ENCODE measurements at regions not wholly inside any gene's neighbourhood (a gene's known extent, or its start where the extent isn't known, plus 50 kb on each side); places are given as distances from the start of the nearest gene placed in this dataset.
A peak's percentile ranks its signal among the peaks of the same experiment; 100 is the strongest.
"Not testable (repeated sequence)": the region's sequence is repeated elsewhere in the genome, so short reads cannot be mapped to it uniquely, and the experiment has no call there.

DNA sequence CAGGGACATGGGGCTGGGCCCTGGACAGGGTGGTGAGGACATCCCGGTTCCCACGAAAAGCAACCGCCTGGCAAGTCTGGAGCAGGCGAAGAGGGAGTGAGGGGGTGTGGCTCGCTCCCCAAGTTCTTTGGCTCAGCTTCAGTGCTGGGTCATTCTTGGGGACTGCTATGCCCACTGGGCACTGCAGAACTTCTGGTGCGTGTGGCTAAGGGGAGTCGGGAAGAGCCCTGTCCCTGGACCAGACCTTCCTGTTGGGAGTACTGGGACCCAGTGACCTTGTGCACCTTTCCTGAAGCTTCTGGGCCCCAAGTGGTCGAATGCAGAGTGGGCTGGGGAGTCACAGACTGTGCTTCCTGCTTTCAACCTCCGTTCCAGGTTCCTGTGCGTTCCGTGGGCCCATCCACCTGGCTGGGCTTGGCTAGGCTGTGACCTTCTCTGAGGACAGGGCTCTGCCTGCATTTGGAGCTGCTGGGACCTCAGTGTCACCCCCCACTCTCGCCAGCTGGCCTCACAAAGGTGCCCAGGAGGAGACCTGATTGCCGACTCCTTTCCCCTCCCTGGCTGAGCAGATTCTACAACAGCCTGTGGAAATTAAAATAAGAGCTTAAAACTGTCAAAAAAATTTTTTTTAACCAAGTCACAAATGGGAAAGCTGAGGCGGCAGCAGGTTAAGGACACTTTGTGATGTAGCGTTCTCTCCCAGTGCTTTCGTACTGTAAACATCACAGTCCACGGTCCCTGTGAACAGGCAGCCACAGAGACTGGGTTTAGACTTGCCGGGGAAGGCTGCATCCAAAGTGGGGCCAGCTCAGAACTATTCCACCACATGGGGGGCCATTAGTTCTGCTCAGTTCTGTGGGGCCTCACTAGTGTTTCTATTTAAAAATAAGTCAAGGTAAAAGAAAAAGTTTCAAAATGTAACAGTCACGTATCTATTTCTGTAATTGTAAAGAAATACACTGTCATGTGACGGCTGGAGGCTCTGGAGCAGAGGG, 63.8 kb upstream of the WNT7B start:
- DNase-seq, result no peak

DNA sequence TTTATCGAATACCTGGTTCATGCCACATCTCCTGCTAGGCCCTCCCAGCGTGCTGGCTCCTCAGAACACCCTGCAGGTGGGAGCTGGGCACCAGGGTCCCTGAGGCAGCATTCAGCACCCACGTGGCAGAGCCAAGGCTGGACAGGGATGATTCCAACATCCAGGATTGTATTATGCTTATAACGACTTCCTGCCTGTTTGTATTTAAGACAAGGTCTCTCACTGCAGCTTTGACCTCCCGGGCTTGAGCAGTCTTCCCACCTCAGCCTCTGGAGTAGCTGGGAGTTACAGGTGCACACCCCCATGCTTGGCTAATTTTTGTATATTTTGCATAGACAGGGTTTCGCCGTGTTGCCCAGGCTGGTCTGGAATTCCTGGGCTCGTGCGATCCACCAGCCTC, 64.7 kb upstream of the WNT7B start:
- no peak for DNase-seq

DNA sequence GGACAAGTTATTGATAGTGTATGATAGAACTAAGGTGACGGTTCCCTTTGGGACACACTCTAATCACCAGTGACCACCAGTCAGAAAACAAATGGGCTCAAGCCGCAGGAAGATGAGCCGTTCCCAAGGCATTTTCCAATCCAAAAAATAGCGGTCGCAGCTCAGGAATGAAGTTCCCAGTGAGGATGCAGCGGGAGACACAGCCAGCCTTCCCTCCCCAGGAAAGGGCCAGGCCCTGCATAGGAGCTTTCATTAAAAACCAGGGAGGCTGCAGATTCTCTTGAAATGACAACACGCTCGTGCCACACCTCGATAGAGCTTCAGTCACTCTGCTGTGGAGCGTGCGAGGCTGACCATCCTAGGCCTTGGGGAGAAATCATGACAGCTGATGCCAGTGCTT, 65.8 kb upstream of the WNT7B start:
- DNase-seq, result no peak

DNA sequence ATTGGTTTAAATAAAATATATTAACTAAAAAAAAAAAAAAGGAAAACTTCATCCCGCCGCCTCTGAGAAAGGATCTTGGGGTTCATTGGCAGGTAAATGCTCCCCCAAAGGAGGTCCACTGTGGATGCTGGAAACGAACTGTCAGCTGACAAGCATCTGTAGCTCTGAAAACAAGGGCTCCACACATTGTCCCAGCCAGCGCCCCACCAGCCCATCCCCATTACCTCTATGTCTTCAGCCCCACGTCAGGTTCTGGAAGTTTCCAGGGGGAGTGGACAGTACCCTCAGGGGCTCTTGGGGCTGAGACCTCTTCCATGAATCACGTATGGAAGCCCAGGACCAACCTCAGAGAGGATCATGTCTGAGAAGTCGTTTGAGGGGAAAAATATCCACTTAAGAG, 66.4 kb upstream of the WNT7B start:
- no peak for DNase-seq

DNA sequence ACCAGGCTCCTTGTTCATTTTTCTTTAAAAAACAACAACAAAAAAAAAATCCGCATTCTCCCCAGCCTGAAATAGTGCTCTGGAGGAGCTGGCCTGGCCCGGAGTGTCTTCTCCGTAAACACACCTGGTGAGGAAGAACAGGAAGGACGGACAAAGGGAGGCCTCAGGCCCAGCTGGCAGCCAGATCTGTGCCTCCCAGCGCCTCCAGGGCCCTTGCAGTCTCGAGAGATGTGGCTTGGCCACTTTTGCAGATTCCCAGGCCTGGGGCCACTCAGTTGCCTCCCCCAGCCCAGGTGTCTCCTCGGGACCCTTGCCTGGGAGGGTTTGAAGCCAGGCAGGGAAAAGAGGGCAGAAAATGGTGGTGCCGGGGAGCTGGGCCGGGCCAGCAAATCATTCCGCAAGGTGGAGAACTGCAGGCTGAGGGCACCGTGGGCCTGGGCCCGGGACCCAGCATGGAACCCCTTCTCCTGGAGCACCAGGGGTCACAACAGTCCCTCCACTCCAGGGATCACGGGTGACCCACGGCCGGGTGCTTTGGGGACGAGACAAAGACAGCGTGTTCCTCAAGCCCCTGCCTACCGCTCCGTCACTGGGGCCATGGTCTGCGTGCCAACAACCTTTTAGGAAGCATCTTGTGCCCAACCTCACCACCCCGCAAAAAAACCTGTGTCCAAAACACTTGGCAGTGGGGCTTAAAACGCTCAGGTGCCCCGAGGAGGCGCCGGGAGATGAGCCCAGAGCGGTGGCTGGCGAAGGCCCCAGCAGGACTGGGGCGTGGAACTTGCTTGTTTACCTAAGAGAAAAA, 67.1 kb upstream of the WNT7B start:
- DNase-seq, result peak in 1 of 2 experiments; percentile 23

DNA sequence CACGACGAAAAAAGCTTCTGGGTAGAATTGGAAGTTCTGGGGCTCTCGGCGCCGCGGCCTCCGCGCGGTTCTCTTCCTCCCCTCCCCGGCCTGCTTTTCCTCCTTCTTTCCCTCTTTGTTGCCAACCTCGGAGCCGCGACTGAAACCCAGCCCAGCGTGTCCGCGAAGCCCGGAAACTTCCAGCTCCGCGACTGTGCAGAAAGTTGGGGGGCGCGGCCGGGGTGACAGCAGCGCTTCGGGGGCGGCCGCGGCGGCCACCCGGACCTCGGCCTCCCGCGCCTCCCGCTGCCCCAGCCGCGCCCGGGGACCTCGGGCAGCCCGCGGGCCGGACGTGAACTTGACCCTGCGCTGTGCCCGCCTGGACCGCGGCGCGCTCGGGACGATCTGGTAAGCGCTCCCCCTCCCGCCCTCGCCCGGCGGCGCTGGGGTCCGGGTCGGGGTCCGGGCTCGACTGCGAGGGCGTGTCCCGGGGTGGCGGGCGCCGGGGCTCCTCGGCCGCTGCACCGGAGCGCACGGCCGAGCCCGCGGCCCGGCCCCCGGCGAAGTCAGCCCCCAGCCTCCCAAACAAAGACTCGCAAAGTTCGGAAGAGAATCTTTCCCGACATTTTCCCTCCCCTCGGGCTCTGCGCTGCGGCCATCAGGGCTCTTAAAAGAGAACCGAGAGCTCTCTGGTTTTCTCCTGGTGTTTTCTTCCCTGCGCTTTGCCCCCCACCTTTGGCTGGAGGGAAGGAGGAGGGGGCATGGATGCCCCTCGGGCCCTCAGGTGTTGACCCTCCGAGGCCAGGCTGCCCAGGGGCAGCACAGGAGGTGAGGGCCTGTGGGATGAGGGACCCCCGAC, 67.9 kb upstream of the WNT7B start:
- peak in 1 of 2 experiments; percentile 49 for DNase-seq

DNA sequence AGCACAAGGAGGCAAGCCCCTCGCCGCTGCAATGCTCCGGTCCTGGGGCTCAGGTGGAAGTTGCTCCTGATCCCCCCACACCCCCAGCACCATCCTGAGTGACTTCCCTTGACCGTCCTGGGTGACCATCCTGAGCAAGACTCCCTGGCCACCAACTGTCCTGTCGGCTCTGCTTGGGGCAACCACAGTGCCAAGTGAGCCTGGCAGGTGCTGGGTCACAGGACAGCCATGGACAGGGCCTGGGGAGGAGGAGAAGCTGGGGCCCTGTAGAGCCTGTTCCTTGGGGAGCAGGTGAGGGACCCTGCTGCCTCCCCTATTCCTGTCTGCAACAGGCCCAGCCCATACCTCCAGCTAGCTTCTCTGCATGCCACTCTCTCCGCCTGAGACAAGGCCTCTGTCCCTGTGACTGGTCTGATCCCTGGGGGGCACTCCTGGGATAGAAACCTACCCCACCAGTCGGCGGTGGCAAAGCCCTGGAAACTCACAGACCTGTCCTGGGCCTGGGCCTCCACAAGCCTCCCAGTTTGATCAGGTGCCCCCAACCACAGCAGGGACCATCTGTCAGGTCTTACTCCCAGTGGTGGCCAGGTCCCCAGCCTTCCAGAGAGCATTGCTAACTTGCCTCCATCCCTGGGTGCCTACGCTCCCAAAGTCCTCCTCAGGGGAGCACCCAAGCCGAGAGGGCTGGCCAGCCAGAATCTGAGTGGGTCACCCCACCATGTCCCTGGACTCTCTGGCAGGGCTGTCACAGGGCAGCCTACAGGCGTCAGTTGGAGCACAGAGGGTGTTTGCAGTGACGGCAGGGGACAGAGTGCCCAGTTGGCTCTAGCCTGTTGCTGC, 68.7 kb upstream of the WNT7B start:
- no peak for DNase-seq

DNA sequence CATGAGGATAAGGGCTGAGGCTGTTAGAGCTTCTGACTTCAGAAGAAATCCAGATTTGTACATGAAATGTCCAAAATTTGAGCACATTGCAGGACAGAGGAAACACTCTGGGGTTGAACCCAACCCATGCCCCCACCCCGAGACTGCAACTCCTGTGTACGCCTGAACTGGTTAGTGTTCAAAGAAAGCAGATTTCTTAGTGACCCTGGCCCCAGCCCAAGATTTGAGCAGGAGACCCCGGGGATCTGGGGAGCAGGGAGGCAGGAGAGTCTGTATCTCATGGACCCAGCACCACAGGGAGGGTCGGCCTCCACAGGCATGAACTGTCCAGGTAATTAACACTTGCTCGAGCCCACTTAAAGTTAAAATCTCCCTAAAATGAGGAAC, 69.3 kb upstream of the WNT7B start:
- no peak for DNase-seq

DNA sequence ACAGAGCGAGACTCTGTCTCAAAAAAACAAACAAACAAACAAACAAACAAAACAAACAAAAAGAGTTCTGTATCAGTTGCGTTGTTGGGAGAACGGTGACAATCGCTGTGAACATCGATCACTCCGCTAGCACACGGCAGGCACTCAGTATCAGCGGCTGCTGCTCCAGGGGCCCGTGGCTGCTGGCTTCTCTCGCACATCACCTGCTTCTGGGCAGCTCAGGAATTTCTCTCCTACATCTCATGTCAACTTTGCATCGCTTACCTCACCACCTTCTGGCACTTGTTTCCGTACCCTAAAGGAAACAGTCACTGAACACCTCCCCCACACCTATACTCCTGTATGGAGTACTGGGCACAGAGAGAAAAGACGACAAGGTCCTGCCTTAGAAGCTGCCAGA, 70.3 kb upstream of the WNT7B start:
- no peak for DNase-seq

DNA sequence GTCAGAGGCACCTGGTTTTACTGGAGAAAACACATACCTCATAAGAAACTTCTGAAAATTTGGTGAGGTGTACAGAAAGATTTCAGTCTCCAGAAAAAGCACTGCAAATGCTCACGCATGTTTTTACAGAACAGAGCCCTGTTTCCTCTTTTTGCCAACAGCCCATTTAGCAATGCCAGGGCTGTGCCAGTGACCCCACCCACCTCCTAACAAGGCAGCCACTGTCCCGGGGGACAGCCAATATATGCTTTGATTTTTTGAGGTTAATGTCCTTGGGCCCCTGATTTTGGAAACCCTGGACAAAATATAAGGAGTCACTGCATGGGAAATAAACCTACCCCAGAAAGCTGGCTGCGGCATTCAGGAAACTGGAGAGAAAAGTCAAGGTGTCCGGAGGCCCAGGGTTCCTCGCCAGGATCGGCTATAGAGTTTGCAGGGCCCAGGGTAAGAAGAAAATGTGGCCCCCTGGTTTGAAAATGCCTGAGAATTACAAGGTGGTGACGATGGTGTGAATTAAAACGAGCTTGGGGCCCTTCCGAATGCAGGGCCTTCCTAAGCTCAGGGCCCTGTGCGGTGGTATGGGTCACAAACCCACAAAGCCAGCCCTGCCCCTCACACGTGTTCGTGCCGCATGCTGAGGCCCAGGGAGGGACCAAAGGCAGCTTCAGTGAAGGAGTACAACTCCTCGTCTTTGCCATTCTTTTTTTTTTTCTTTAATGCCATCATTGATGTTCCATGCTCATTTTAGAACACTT, 71.1 kb upstream of the WNT7B start:
- DNase-seq, result no peak

DNA sequence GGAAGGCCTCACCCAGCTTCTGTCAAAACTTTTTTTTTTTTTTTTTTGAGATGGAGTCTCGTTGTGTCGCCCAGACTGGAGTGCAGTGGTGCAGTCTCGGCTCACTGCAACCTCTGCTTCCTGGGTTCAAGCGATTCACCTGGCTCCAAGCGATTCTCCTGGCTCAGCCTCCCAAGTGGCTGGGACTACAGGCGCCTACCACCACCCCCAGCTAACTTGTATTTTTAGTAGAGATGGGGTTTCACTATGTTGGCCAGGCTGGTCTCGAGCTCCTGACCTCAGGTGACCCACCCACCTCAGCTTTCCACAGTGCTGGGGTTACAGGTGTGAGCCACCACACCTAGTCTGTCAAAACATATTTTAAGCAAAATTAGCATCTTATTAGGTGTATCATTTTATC, 71.7 kb upstream of the WNT7B start:
- DNase-seq, result not testable (repeated sequence)

DNA sequence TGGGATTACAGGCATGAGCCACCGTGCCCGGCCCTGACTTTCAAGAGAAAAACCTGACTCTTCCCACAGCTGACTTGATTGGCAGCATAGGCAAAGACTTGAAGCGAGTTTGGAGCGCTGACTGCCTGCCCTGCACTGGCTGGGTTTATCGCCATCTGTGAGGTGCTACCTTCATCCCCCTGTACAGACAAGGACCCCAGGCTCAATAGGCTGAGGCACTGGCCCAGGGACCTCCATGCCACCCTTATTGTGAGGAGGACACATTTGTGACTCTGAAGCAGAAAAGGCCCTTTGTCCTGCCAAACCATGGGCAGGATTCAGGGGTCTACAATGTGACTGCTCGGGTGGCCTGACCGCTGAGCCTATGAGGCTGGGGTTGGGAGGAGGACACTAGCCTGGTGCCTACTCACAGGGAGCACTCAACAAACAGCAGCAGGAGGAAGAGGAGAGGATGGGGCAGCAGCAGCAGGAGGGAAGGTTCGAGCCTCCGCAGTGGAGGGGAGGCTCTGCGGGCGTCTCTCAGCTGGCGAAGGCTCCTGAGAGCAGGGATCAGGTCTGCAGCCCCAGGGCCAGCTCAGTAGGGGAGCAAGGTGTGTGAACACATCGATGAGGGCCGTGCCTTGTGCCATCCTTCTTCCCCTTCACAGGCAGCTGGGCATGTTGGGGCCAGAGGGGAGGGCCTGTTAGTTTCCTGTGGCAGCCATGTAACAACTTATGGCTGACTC, 72.9 kb upstream of the WNT7B start:
- DNase-seq, result no peak

DNA sequence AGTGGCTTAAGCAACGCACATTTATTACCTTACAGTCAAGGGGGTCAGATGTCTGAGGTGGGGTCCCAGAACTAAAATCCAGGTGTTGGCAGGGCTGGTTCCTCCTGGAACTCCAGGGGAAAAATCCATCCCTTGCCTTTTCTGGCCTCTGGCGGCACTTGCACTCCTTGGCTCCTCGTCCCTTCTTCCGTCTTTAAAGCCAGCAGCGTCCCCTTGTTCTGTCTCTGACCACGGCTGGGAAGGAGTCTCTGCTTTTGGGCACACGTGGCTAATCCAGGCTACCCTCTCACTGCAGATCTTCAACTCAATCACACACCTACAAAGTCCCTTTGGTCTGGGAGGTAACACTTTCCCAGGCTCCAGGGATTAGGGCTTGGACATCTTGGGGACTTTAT, 73.5 kb upstream of the WNT7B start:
- DNase-seq, result no peak

DNA sequence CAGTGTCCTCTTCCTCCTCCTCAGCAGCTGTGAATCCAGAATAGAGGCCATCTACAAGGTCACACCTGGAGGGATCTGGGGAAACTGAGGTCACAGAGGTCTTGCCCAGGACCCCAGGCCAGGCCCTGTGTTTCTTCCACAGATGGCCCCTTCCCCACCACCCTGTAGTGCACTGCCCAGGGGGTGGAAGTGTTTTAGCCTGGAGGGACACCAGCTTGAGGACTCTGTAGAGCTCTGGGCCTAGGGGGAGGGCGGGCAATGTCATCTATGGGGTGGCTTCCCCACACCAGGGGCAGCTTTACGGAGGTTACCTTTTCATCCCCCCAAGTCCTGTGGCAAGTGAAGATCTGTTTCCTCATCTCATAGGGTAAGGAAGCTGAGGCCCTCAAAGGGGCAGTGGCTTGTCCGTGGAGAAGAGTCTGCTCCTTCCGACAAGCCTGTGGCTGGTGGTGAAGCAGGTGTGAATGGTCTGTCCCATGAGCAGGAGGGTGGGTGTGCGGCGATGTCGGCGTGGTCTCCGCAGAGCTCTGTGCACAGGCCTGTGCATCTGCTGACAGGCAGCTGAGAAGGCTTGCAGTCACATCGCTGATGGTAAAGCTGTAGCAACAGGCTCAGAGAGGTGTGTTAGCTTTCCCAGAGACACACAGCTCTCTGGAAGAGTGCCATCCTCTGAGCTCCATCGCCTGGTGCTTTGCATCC, 74.1 kb upstream of the WNT7B start:
- DNase-seq, result no peak

DNA sequence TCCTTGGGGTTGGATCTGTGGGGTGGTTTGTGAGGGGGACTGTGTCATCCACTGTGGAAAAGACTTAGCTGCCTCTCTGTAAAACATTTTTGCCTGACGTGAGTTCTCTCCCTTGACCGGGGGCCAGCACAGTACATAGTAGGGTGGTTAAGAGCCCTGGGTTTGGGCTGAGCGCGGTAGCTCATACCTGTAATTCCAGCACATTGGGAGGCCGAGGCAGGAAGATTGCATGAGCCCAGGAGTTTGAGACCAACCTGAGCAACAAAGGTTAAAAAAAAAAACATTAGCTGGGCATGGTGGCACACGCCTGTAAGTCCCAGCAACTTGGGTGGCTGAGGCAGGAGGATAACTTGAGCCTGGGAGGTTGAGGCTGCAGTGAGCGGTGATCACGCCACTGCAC, 74.7 kb upstream of the WNT7B start:
- no peak for DNase-seq

DNA sequence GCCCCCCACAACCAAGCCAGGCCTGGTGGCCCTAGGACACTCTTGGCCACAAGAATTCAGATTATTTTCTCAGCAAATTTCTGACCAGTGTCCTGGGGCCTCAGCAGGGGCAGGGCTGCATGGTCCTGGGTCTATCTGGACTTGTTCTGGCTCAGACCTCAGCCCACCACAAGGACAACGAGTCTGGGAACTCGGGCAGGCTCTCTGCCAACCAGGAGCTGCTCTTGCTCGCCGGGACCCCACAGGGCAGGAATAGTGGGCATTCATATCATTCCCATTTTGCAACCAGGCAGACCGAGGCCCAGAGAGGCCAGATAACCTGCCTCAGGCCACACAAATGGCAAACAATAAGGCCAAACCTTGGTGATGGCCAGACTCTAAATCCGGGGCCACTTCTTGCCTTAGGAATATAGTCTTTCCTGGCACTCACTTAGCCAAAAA, 75.4 kb upstream of the WNT7B start:
- DNase-seq, result no peak

DNA sequence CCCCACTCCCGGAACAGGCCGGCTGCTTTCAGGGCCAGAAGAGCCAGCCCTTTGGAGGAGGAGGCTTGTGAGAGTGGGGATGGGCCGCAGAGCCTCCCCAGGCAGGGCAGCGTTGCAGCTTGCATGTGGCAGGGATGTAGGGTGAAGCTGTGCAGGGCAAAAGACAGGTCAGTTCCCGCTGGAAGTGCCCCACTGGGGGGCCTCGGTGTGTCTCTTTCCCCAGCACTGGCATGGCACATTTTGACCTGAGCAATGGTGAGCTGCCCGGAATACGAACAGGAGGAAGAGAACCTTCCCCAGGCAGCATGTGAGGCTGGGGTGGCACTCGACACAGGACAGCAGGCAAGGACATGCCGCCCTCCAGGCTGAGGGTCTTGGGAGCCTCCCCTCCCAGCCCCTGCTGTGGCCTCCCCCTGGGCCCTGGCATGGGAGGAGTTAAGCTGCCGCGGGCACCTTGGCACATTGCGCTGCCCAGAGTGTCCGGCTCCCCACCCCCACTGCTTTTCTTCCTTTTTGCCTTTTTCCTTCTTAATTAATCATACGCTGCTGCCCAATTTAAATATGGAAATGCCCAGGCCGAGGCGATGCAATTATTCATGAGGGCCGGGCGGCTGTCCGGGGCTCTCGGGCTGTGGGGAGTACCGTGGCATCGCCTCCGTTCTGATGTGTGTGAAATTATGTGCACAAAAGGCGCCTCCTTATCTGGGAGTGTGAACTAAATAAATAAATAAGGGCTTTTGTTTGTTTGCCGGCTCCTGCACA, 76.0 kb upstream of the WNT7B start:
- DNase-seq, result peak in 1 of 2 experiments; percentile 53

DNA sequence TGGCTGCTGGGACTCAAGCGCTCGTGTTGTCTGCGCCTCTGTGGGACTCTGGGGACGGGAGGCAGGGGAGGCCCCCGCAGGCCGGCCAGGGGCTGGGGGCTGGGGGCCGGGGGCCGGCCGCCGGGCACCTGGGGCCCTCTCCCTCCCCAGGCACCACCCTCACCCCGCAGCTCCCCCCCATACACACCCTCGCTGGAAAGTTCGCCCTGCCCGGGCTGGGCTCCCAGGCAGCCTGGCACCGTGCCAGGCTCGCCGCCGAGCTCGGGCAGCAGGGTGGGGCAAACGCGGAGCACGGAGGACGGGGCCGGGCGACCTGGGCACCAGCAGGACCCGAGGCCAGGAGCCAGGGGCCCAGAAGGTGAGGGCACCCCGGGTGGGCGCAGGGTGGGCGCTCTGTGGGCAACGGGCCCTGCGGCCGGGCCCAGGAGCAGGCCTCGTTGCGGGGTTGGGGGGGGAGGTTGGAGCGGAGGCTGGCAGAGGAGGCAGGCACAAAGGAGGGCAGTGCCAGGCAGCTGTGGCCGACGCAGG, 76.7 kb upstream of the WNT7B start:
- DNase-seq, result peak; percentile 54 to 66
